Spleen (tissue), 11 donors: ENCODE measurements at regions not wholly inside any gene's neighbourhood (a gene's known extent, or its start where the extent isn't known, plus 50 kb on each side); places are given as distances from the start of the nearest gene placed in this dataset.

Experiments
- DNase-seq: peaks from one replicate; pipeline ENCODE4 v3.0.0-alpha.2; 2020
- H3K27ac ChIP-seq, 8 donors: fragments of 200-600 bp; sonication (generic) in 7 of 8; 1 replicate in 4 of 8; 2 replicates in 4 of 8; pipeline versions ENCODE4 v1.5.0 to v1.8.0; 2016 to 2021; ENCODE audit warnings: inconsistent platforms in 4 of 8, mild to moderate bottlenecking in 4 of 8, moderate library complexity in 1 of 8
- H3K27me3 ChIP-seq, 7 donors: fragments of 200-600 bp; sonication (generic) in 6 of 7; replicated peaks in 1 of 7; 1 replicate in 4 of 7; 2 replicates in 3 of 7; pipeline versions ENCODE4 v1.5.0 to v1.8.0; 2016 to 2021; ENCODE audit warnings: inconsistent platforms in 3 of 7, mild to moderate bottlenecking in 1 of 7
- H3K36me3 ChIP-seq, 6 donors: fragments of 200-600 bp; sonication (generic) in 5 of 6; 1 replicate in 4 of 6; 2 replicates in 2 of 6; pipeline versions ENCODE4 v1.5.0 to v1.8.0; 2016 to 2021; ENCODE audit warnings: inconsistent platforms in 2 of 6
- H3K4me1 ChIP-seq, 6 donors: fragments of 200-600 bp; sonication (generic) in 5 of 6; 1 replicate in 3 of 6; 2 replicates in 3 of 6; pipeline versions ENCODE4 v1.5.0 to v1.8.0; 2016 to 2021; ENCODE audit warnings: inconsistent platforms in 3 of 6
- H3K4me3 ChIP-seq, 8 donors: fragments of 200-600 bp; sonication (generic) in 7 of 8; 1 replicate in 4 of 8; 2 replicates in 4 of 8; pipeline versions ENCODE4 v1.5.0 to v1.8.0; 2016 to 2021; ENCODE audit warnings: inconsistent platforms in 4 of 8, mild to moderate bottlenecking in 4 of 8, moderate library complexity in 2 of 8
- H3K9me3 ChIP-seq, 8 donors: fragments of 200-600 bp; sonication (generic) in 7 of 8; 1 replicate in 4 of 8; 2 replicates in 4 of 8; pipeline versions ENCODE4 v1.5.0 to v1.8.0; 2016 to 2021; ENCODE audit warnings: inconsistent platforms in 4 of 8
- POLR2A ChIP-seq, 3 donors: fragments of 450-650 bp; IDR thresholded peaks; one replicate each; pipeline ENCODE4 v1.5.1; 2017; ENCODE audit warnings: antibody characterized with exemption in 3 of 3, mild to moderate bottlenecking in 1 of 3
- POLR2AphosphoS5 ChIP-seq, 3 donors: sonication (generic); formaldehyde crosslinking; IDR thresholded peaks; one replicate each; pipeline ENCODE4 v1.5.1; 2017; ENCODE audit warnings: antibody characterized with exemption in 3 of 3
- WGBS, 5 donors: extraction: QIAGEN DNeasy Blood & Tissue Kit in 3 of 5; methylation state at CpG; one replicate each; pipeline versions ENCODE4 v1.1.5 to v1.1.7; 2013 to 2018; 5-methylcytosine and 5-hydroxymethylcytosine counted together
- intact Hi-C: fragments of 100-400 bp; cut with DNase I; formaldehyde crosslinking; loops from one replicate; pipeline ENCODE4 v1.15.0; 2023; ENCODE audit warnings: low total_unique reads
- TF ChIP-seq, protein P1 (sequence below), 11 experiments: fragments of 200-600 bp in 7 of 11; fragments of 450-650 bp in 4 of 11; sonication (generic) in 4 of 11; IDR thresholded peaks in 8 of 11; conservative IDR thresholded peaks in 3 of 11; 1 replicate in 7 of 11; 2 replicates in 4 of 11; pipeline versions ENCODE4 v1.4.0 to v1.8.0; 2016 to 2021; ENCODE audit warnings: antibody characterized with exemption in 11 of 11, inconsistent platforms in 4 of 11, mild to moderate bottlenecking in 1 of 11
- donor health status: healthy with polysubstance abuse.
- donor health status: DM: no; HTN: no; CAD: no; lungs with moderate emphysema.
- donor health status: DM: no; HTN: no; CAD: no.
- donor health status: Bipolar disorder and iron deficiency.
- donor health status: healthy.
- donor health status: DM: no; HTN: no; CAD: no.
- donor health status: DM: yes; HTN: yes; CAD: no.

DNA sequence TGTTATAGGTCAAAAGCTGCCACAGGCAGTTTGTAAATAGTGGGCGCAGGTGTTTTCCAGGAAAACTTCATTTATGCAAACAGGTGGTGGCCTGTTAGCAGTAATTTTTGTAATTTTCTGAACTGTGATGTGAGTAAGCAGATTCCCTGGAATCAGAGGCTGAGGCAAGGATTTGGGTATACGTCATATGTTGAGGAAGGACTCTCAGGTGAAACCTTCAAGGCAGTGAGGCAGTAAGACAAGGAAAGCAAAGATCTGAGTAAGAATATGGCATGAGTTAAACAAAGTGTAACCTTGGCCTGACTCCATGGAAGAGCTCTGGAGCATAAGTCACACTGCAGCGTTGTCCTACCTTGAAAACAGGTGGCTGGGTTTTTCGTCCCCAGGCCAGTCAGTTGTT lies 291.1 kb upstream of the BTBD3 start:
- 73 to 91% (median 83%) methylated on average over 4 of the region's 4 CpGs for WGBS, 5 donors
- DNase-seq = no peak
- intact Hi-C loops = no loop called here

GRCh38 chr20:11642866-11643265 lies 274.8 kb upstream of the BTBD3 start:
- 62 to 77% (median 69%) methylated on average over 3 of the region's 3 CpGs for WGBS, 5 donors
- peaks cover 0 to 27% (median 10%) of the 10 kb centered on the region in 8 donors for H3K9me3 ChIP-seq
- H3K36me3 ChIP-seq = no peaks in the 10 kb centered on the region
- no peaks in the 10 kb centered on the region for H3K27me3 ChIP-seq
- no peak overlapping the region for H3K4me3 ChIP-seq
- DNase-seq = no peak
- intact Hi-C loops = no loop called here
- TF ChIP-seq POLR2AphosphoS5 (IDR thresholded peaks at IDR 0.05) (no peak), POLR2A (IDR thresholded peaks at IDR 0.05) (no peak)
- TF ChIP-seq, protein P1, sequence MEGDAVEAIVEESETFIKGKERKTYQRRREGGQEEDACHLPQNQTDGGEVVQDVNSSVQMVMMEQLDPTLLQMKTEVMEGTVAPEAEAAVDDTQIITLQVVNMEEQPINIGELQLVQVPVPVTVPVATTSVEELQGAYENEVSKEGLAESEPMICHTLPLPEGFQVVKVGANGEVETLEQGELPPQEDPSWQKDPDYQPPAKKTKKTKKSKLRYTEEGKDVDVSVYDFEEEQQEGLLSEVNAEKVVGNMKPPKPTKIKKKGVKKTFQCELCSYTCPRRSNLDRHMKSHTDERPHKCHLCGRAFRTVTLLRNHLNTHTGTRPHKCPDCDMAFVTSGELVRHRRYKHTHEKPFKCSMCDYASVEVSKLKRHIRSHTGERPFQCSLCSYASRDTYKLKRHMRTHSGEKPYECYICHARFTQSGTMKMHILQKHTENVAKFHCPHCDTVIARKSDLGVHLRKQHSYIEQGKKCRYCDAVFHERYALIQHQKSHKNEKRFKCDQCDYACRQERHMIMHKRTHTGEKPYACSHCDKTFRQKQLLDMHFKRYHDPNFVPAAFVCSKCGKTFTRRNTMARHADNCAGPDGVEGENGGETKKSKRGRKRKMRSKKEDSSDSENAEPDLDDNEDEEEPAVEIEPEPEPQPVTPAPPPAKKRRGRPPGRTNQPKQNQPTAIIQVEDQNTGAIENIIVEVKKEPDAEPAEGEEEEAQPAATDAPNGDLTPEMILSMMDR (IDR thresholded peaks at IDR 0.05 in 8 of 11, conservative IDR thresholded peaks at IDR 0.05 in 3 of 11) = no peak
- no peak overlapping the region for H3K27ac ChIP-seq
- H3K4me1 ChIP-seq = no peaks in the 10 kb centered on the region

More for the DNA sequence above, 291.1 kb upstream of the BTBD3 start:
- TF ChIP-seq POLR2AphosphoS5 (IDR thresholded peaks at IDR 0.05) (no peak), POLR2A (IDR thresholded peaks at IDR 0.05) (no peak)
- TF ChIP-seq, protein P1 (IDR thresholded peaks at IDR 0.05 in 8 of 11, conservative IDR thresholded peaks at IDR 0.05 in 3 of 11) = no peak
- Histone ChIP-seq H3K4me1 (no peaks in the 10 kb centered on the region), H3K27ac (no peak overlapping the region), H3K4me3 (no peak overlapping the region), H3K36me3 (no peaks in the 10 kb centered on the region), H3K9me3 (no peaks in the 10 kb centered on the region), H3K27me3 (no peaks in the 10 kb centered on the region)

DNA sequence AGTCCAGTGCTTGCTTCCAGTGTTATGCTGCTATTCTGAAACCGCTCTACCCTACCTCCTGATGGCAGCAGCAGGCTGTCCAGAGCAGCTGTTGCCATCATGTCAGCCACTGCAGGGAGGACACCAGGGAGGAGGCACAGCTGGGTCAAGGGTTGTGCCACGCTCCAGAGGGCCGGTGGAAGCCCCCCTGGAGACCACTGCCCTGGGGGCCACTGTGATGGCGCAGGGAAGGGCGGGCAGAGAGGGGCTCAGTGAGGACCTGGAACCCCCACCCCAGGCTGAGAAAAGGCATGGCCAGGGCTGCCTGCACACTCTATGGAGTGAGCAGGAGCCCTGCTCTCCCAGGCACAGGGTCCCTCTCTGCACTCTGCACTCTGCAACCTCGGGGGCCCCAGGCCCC lies 271.3 kb upstream of the BTBD3 start:
- H3K4me3 ChIP-seq = no peak overlapping the region
- intact Hi-C loops = no loop called here
- 83 to 92% (median 86%) methylated on average over 5 to 6 of the region's 6 CpGs for WGBS, 5 donors
- no peaks in the 10 kb centered on the region for H3K4me1 ChIP-seq
- no peaks in the 10 kb centered on the region for H3K27me3 ChIP-seq
- H3K9me3 ChIP-seq = peaks cover 0 to 19% (median 10%) of the 10 kb centered on the region in 8 donors
- no peaks in the 10 kb centered on the region for H3K36me3 ChIP-seq
- no peak for TF ChIP-seq POLR2A (IDR thresholded peaks at IDR 0.05)
- TF ChIP-seq POLR2AphosphoS5 (IDR thresholded peaks at IDR 0.05) = no peak
- TF ChIP-seq, protein P1 (IDR thresholded peaks at IDR 0.05 in 8 of 11, conservative IDR thresholded peaks at IDR 0.05 in 3 of 11) = no peak
- no peak for DNase-seq
- H3K27ac ChIP-seq = no peak overlapping the region

GRCh38 chr20:11650566-11650965 lies 267.1 kb upstream of the BTBD3 start:
- H3K27me3 ChIP-seq = no peaks in the 10 kb centered on the region
- peaks cover 0 to 19% (median 10%) of the 10 kb centered on the region in 8 donors for H3K9me3 ChIP-seq
- H3K27ac ChIP-seq = no peak overlapping the region
- TF ChIP-seq, protein P1 (IDR thresholded peaks at IDR 0.05 in 8 of 11, conservative IDR thresholded peaks at IDR 0.05 in 3 of 11) = no peak
- no peak for TF ChIP-seq POLR2A (IDR thresholded peaks at IDR 0.05)
- TF ChIP-seq POLR2AphosphoS5 (IDR thresholded peaks at IDR 0.05) = no peak
- no peak overlapping the region for H3K4me3 ChIP-seq
- DNase-seq = no peak
- no peaks in the 10 kb centered on the region for H3K4me1 ChIP-seq
- intact Hi-C loops = no loop called here
- no peaks in the 10 kb centered on the region for H3K36me3 ChIP-seq
- WGBS, 5 donors = 57 to 84% (median 71%) methylated on average over 2 of the region's 2 CpGs
